Renal cortex interstitium (tissue), 11 donors: ENCODE measurements at regions not wholly inside any gene's neighbourhood (a gene's known extent, or its start where the extent isn't known, plus 50 kb on each side); places are given as distances from the start of the nearest gene placed in this dataset.

Source experiments
- DNase-seq, 11 donors: peaks; one replicate each; pipeline ENCODE4 v3.0.0-alpha.2; 2013; ENCODE audit warnings: low read depth in 9 of 11, low spot score in 4 of 11; ENCODE audit errors: extremely low read depth in 1 of 11

- DNase-seq: no peak
Measured at GRCh38 chr6:2510316-2510715, 240.4 kb downstream of the MYLK4 start.

- no peak for DNase-seq
Measured at GRCh38 chr6:2509711-2510110, 241.0 kb downstream of the MYLK4 start.

GRCh38 chr6:2508071-2508470, 242.7 kb downstream of the MYLK4 start:
- DNase-seq: no peak

- DNase-seq: no peak
Measured at GRCh38 chr6:2507521-2508037, 243.1 kb downstream of the MYLK4 start.

GRCh38 chr6:2507016-2507415, 243.7 kb downstream of the MYLK4 start:
- DNase-seq: no peak

- DNase-seq: no peak
Measured at GRCh38 chr6:2505624-2506023, 245.1 kb downstream of the MYLK4 start.

- DNase-seq: no peak
Measured at GRCh38 chr6:2504495-2505064, 246.1 kb downstream of the MYLK4 start.

GRCh38 chr6:2503816-2504494, 246.8 kb downstream of the MYLK4 start:
- peak in 1 of 11 donors; percentile 40 for DNase-seq

- no peak for DNase-seq
Measured at GRCh38 chr6:2502998-2503674, 247.6 kb downstream of the MYLK4 start.

- no peak for DNase-seq
Measured at GRCh38 chr6:2502096-2502997, 248.4 kb downstream of the MYLK4 start.

- DNase-seq: peak in 1 of 11 donors; percentile 28
Measured at GRCh38 chr6:2497922-2498623, 252.6 kb downstream of the MYLK4 start.

GRCh38 chr6:2496291-2496690, 250.9 kb upstream of the GMDS start:
- DNase-seq: no peak

- no peak for DNase-seq
Measured at GRCh38 chr6:2492686-2493523, 247.5 kb upstream of the GMDS start.

GRCh38 chr6:2491137-2491536, 245.7 kb upstream of the GMDS start:
- DNase-seq: no peak

GRCh38 chr6:2488578-2488977, 243.2 kb upstream of the GMDS start:
- no peak for DNase-seq

GRCh38 chr6:2485116-2485515, 239.7 kb upstream of the GMDS start:
- DNase-seq: no peak

- DNase-seq: no peak
Measured at GRCh38 chr6:2482773-2483172, 237.4 kb upstream of the GMDS start.

- DNase-seq: no peak
Measured at GRCh38 chr6:2481307-2481706, 235.9 kb upstream of the GMDS start.
